GM21381 (cell line): ENCODE measurements at regions not wholly inside any gene's neighbourhood (a gene's known extent, or its start where the extent isn't known, plus 50 kb on each side); places are given as distances from the start of the nearest gene placed in this dataset.

Experiments
- ATAC-seq: cut with Tn5 transposase; IDR thresholded peaks from one replicate; pipeline ENCODE4 v1.9.1; 2021; ENCODE audit warnings: mild to moderate bottlenecking, moderate library complexity; ENCODE audit not compliant: unreplicated experiment

GRCh38 chr11:115843111-115843510 is 338.9 kb upstream of the CADM1 start:
- ATAC-seq, result no peak

GRCh38 chr11:115820026-115820425 is 315.8 kb upstream of the CADM1 start:
- no peak for ATAC-seq

GRCh38 chr11:115819014-115819413 is 314.8 kb upstream of the CADM1 start:
- no peak for ATAC-seq

GRCh38 chr11:115817844-115818468 is 313.7 kb upstream of the CADM1 start:
- ATAC-seq, result no peak

- no peak for ATAC-seq
Measured at GRCh38 chr11:115808351-115808940, 304.2 kb upstream of the CADM1 start.

GRCh38 chr11:115806056-115806455 is 301.8 kb upstream of the CADM1 start:
- no peak for ATAC-seq

- no peak for ATAC-seq
Measured at GRCh38 chr11:115803073-115803740, 299.0 kb upstream of the CADM1 start.

GRCh38 chr11:115802641-115803040 is 298.4 kb upstream of the CADM1 start:
- no peak for ATAC-seq

- ATAC-seq, result no peak
Measured at GRCh38 chr11:115792903-115793302, 288.7 kb upstream of the CADM1 start.

- no peak for ATAC-seq
Measured at GRCh38 chr11:115787302-115787701, 283.1 kb upstream of the CADM1 start.

- ATAC-seq, result no peak
Measured at GRCh38 chr11:115784796-115785521, 280.7 kb upstream of the CADM1 start.

GRCh38 chr11:115780646-115781362 is 276.6 kb upstream of the CADM1 start:
- ATAC-seq, result no peak

GRCh38 chr11:115778928-115779650 is 274.9 kb upstream of the CADM1 start:
- no peak for ATAC-seq

- no peak for ATAC-seq
Measured at GRCh38 chr11:115776916-115777315, 272.7 kb upstream of the CADM1 start.

GRCh38 chr11:115775846-115776245 is 271.6 kb upstream of the CADM1 start:
- ATAC-seq, result no peak

GRCh38 chr11:115774756-115775155 is 270.5 kb upstream of the CADM1 start:
- ATAC-seq, result no peak

GRCh38 chr11:115769891-115770290 is 265.7 kb upstream of the CADM1 start:
- ATAC-seq, result no peak

GRCh38 chr11:115767883-115768282 is 263.7 kb upstream of the CADM1 start:
- no peak for ATAC-seq

GRCh38 chr11:115767047-115767802 is 263.0 kb upstream of the CADM1 start:
- ATAC-seq, result no peak

GRCh38 chr11:115766561-115766960 is 262.3 kb upstream of the CADM1 start:
- ATAC-seq, result no peak
